Effector memory CD4-positive, alpha-beta T cell (primary cell): ENCODE measurements at regions not wholly inside any gene's neighbourhood (a gene's known extent, or its start where the extent isn't known, plus 50 kb on each side); places are given as distances from the start of the nearest gene placed in this dataset.
"Not testable (repeated sequence)": the region's sequence is repeated elsewhere in the genome, so short reads cannot be mapped to it uniquely, and the experiment has no call there.

Source experiments
- DNase-seq, 3 donors: peaks; one replicate each; pipeline ENCODE4 v3.0.0-alpha.2; 2020
- H3K27ac ChIP-seq: 2 replicates; pipeline ENCODE4 v1.7.0; 2013; ENCODE audit warnings: mild to moderate bottlenecking, low read length, moderate library complexity; ENCODE audit not compliant: insufficient read depth, poor library complexity, severe bottlenecking
- H3K27me3 ChIP-seq: replicated peaks from 2 replicates; pipeline ENCODE4 v1.7.0; 2013; ENCODE audit warnings: mild to moderate bottlenecking, low read length; ENCODE audit not compliant: insufficient read depth, control insufficient read depth, poor library complexity, severe bottlenecking
- H3K36me3 ChIP-seq: 2 replicates; pipeline ENCODE4 v1.7.0; 2013; ENCODE audit warnings: mild to moderate bottlenecking, low read length, moderate library complexity; ENCODE audit not compliant: control insufficient read depth, insufficient read depth
- H3K4me1 ChIP-seq: 2 replicates; pipeline ENCODE4 v1.7.0; 2013; ENCODE audit warnings: low read length, mild to moderate bottlenecking; ENCODE audit not compliant: control insufficient read depth, insufficient read depth, poor library complexity, severe bottlenecking
- H3K4me3 ChIP-seq: 2 replicates; pipeline ENCODE4 v1.7.0; 2013; ENCODE audit warnings: low read length, low read depth, mild to moderate bottlenecking; ENCODE audit not compliant: insufficient read depth, poor library complexity, severe bottlenecking
- H3K9me3 ChIP-seq: 2 replicates; pipeline ENCODE4 v1.7.0; 2013; ENCODE audit warnings: mild to moderate bottlenecking, low read length, moderate library complexity; ENCODE audit not compliant: control insufficient read depth

DNA sequence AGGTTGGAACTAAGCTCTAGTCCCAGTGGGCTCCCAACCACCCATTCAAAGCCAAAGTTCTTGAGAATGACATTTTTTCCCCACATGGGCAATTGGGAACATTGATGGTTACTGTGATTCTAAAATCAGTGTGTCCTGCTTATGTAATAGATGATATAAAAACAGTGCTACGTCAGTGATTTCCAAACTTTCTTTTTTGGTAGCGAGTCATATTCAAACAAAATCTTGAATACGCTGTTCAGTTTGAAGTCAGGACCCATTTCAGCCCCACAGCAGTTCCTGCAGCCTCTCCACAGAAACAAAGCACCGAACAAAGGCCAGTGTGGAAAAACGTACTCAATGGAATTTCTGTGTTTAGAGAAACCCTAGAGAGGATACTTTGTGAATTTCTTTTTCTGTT, 170.0 kb upstream of the OLIG3 start:
- Histone ChIP-seq H3K36me3 (no peaks in the 10 kb centered on the region), H3K4me1 (no peaks in the 10 kb centered on the region), H3K9me3 (no peaks in the 10 kb centered on the region), H3K27me3 (no peaks in the 10 kb centered on the region), H3K4me3 (no peak overlapping the region), H3K27ac (no peak overlapping the region)
- DNase-seq = no peak

GRCh38 chr6:137665342-137665934, 171.2 kb upstream of the OLIG3 start:
- DNase-seq = no peak
- Histone ChIP-seq H3K4me1 (no peaks in the 10 kb centered on the region), H3K36me3 (no peaks in the 10 kb centered on the region)

DNA sequence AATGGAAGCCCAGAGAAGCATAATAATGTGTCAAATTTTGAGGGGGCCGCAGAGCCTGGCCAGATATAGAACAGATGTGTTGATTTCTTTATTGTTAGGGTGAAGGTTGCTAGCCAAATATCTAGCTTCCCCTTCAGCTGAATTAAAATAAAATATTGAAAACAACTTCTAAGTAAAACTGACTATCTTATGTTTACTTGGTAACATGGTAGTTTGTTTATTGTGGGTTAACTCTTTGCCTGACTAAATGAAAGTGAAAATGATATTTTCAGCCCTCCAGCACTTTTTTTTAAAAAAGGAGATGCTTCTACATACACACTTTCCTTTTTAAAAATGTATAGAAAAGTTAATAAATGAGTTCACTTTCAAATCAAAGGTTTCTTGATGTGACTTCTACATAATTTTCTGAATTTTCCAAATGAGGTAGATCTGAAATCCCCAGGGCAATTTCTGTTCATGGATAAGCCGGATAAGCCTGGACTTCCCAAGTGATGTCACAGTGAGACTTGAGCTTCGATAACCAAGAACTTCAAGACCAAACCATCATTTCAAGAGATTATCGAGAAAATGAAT, 172.1 kb upstream of the OLIG3 start:
- Histone ChIP-seq H3K9me3 (no peaks in the 10 kb centered on the region), H3K4me3 (no peak overlapping the region), H3K36me3 (no peaks in the 10 kb centered on the region), H3K27me3 (no peaks in the 10 kb centered on the region), H3K27ac (no peak overlapping the region), H3K4me1 (no peaks in the 10 kb centered on the region)
- no peak for DNase-seq

More at GRCh38 chr6:137665342-137665934, 171.2 kb upstream of the OLIG3 start:
- Histone ChIP-seq H3K27ac (no peak overlapping the region), H3K9me3 (no peaks in the 10 kb centered on the region), H3K4me3 (no peak overlapping the region), H3K27me3 (no peaks in the 10 kb centered on the region)

DNA sequence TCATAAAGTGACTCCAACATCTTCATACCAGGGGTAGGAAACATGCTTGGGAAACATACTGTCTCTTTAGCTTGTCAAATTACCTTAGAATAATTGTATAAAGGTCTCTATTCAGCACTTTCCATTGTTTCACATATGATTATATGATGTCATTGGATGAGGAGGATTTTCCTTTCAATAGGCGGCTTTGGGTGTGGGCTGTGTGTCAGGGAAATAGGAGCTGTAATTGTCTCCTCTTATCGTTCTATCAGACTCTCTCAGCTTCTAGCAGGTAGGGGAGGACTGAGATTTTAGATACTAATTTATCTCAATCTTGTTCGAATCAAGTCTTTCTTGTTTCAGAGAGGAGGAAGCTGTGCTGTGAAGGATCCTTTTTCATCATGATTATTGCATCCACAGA, 179.4 kb upstream of the OLIG3 start:
- no peak overlapping the region for H3K4me3 ChIP-seq
- no peaks in the 10 kb centered on the region for H3K36me3 ChIP-seq
- no peak for DNase-seq
- H3K4me1 ChIP-seq = peaks cover 3% of the 10 kb centered on the region
- H3K27ac ChIP-seq = no peak overlapping the region
- no peaks in the 10 kb centered on the region for H3K9me3 ChIP-seq
- no peaks in the 10 kb centered on the region for H3K27me3 ChIP-seq

- H3K27me3 ChIP-seq = no peaks in the 10 kb centered on the region
- H3K9me3 ChIP-seq = no peaks in the 10 kb centered on the region
These were observed 182.7 kb upstream of the OLIG3 start for GRCh38 chr6:137676888-137677287.

DNA sequence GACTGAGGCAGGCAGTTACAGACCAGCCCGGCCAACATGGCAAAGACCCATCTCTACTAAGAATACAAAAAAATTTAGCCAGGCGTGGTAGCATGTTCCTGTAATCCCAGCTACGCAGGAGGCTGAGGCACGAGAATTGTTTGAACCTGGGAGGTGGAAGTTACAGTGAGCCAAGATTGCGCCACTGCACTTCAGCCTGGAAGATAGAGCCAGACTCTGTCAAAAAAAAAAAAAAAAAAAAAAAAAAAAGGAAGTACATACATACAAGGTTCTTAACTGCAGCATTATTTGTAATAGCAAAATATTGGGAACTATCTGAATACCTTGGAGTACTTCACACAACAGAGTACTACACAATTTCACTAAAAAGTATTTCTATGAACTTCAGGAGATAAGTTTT, 183.5 kb upstream of the OLIG3 start:
- no peak overlapping the region for H3K27ac ChIP-seq
- peaks cover 3% of the 10 kb centered on the region for H3K4me1 ChIP-seq
- no peak overlapping the region for H3K4me3 ChIP-seq
- H3K27me3 ChIP-seq = no peaks in the 10 kb centered on the region
- no peaks in the 10 kb centered on the region for H3K36me3 ChIP-seq
- H3K9me3 ChIP-seq = no peaks in the 10 kb centered on the region
- no peak for DNase-seq

More at GRCh38 chr6:137676888-137677287, 182.7 kb upstream of the OLIG3 start:
- Histone ChIP-seq H3K4me1 (peaks cover 3% of the 10 kb centered on the region), H3K36me3 (no peaks in the 10 kb centered on the region), H3K27ac (no peak overlapping the region), H3K4me3 (no peak overlapping the region)
- no peak for DNase-seq

GRCh38 chr6:137678451-137678850, 184.3 kb upstream of the OLIG3 start:
- DNase-seq = no peak

DNA sequence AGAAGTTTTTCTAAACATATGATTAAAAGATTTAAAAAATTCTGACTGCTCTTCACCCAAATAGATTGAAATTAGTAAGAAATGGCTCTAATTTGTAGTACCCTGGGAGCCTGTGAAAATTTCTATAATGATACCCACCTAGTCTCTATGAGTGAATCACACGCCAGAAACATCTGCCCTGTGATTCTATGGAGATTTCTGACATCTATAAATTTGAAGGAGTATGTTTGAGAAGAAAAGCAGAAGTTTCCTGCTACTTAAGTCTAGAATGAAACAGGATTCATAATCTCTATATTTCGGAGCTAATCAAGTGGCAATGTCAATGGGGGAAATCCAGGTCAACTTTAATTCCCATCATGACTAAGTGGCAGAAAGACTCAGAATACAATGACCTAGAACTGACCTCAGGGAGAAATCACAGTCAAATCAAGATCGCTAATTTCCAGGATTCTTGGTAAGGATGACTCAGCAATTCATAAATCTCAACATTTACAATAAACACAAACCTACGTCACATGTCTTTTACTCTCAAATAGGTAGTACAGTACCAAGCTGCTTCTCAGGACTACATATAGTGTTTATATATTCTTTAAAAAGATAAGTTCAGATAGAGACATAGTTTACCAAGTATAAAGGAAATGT, 186.2 kb upstream of the TNFAIP3 start:
- no peak for DNase-seq
- Histone ChIP-seq H3K4me3 (no peak overlapping the region), H3K27ac (no peak overlapping the region), H3K4me1 (peaks cover 3% of the 10 kb centered on the region), H3K9me3 (no peaks in the 10 kb centered on the region), H3K27me3 (no peaks in the 10 kb centered on the region), H3K36me3 (no peaks in the 10 kb centered on the region)

More at GRCh38 chr6:137678451-137678850, 184.3 kb upstream of the OLIG3 start:
- Histone ChIP-seq H3K4me1 (peaks cover 3% of the 10 kb centered on the region), H3K27ac (no peak overlapping the region), H3K4me3 (no peak overlapping the region), H3K36me3 (no peaks in the 10 kb centered on the region), H3K27me3 (no peaks in the 10 kb centered on the region), H3K9me3 (no peaks in the 10 kb centered on the region)

- Histone ChIP-seq H3K4me1 (peaks cover 3% of the 10 kb centered on the region), H3K36me3 (no peaks in the 10 kb centered on the region), H3K9me3 (no peaks in the 10 kb centered on the region), H3K4me3 (no peak overlapping the region), H3K27me3 (no peaks in the 10 kb centered on the region), H3K27ac (no peak overlapping the region)
- DNase-seq = no peak
These were observed 185.5 kb upstream of the TNFAIP3 start for GRCh38 chr6:137681445-137682009.

- H3K36me3 ChIP-seq, H3K4me1 ChIP-seq, H3K4me3 ChIP-seq, DNase-seq, H3K27ac ChIP-seq, H3K27me3 ChIP-seq, H3K9me3 ChIP-seq: not testable (repeated sequence)
These were observed 184.4 kb upstream of the TNFAIP3 start for GRCh38 chr6:137682658-137683057.
